Lower leg skin (tissue), 3 donors: ENCODE measurements at regions not wholly inside any gene's neighbourhood (a gene's known extent, or its start where the extent isn't known, plus 50 kb on each side); places are given as distances from the start of the nearest gene placed in this dataset.

Source experiments
- CTCF ChIP-seq, 3 donors: fragments of 450-650 bp; IDR thresholded peaks; one replicate each; pipeline ENCODE4 v1.5.1; 2016; ENCODE audit warnings: antibody characterized with exemption in 3 of 3, mild to moderate bottlenecking in 3 of 3, moderate library complexity in 2 of 3
- POLR2A ChIP-seq, 2 donors: fragments of 450-650 bp; IDR thresholded peaks; one replicate each; pipeline ENCODE4 v1.6.1; 2016 to 2017; ENCODE audit warnings: antibody characterized with exemption in 2 of 2, mild to moderate bottlenecking in 1 of 2, moderate library complexity in 1 of 2

- TF ChIP-seq CTCF (IDR thresholded peaks at IDR 0.05): no peak
- no peak for TF ChIP-seq POLR2A (IDR thresholded peaks at IDR 0.05)
These were observed 345.7 kb downstream of the NOVA1 start for GRCh38 chr14:26252176-26252575.
